ENCODE measurements at regions not wholly inside any gene's neighbourhood (a gene's known extent, or its start where the extent isn't known, plus 50 kb on each side); places are given as distances from the start of the nearest gene placed in this dataset.
"Not testable (repeated sequence)": the region's sequence is repeated elsewhere in the genome, so short reads cannot be mapped to it uniquely, and the experiment has no call there.

- no peak for DNase-seq
Measured at GRCh38 chrX:98068024-98068580, 1184.4 kb downstream of the RPA4 start.

GRCh38 chrX:98071331-98071730 is 1187.6 kb downstream of the RPA4 start:
- no peak for DNase-seq

- DNase-seq: no peak
Measured at GRCh38 chrX:98077440-98077839, 1193.7 kb downstream of the RPA4 start.

- DNase-seq: no peak
Measured at GRCh38 chrX:98111684-98112083, 1228.0 kb downstream of the RPA4 start.

- DNase-seq: no peak
Measured at GRCh38 chrX:98114021-98114420, 1230.3 kb downstream of the RPA4 start.

GRCh38 chrX:98141466-98141865 is 1257.8 kb downstream of the RPA4 start:
- DNase-seq: no peak

- no peak for DNase-seq
Measured at GRCh38 chrX:98191003-98191402, 1307.3 kb downstream of the RPA4 start.

- DNase-seq: no peak
Measured at GRCh38 chrX:98194036-98194435, 1310.3 kb downstream of the RPA4 start.

GRCh38 chrX:98203800-98204199 is 1320.1 kb downstream of the RPA4 start:
- no peak for DNase-seq

- no peak for DNase-seq
Measured at GRCh38 chrX:98207947-98208346, 1324.2 kb downstream of the RPA4 start.

- no peak for DNase-seq
Measured at GRCh38 chrX:98231003-98231402, 1347.3 kb downstream of the RPA4 start.

GRCh38 chrX:98240061-98240460 is 1356.4 kb downstream of the RPA4 start:
- not testable (repeated sequence) for DNase-seq

GRCh38 chrX:98263135-98263534 is 1379.4 kb downstream of the RPA4 start:
- DNase-seq: no peak

- DNase-seq: no peak
Measured at GRCh38 chrX:98289726-98290125, 1406.0 kb downstream of the RPA4 start.

GRCh38 chrX:98294310-98294709 is 1410.6 kb downstream of the RPA4 start:
- no peak for DNase-seq

GRCh38 chrX:98296129-98296528 is 1412.4 kb downstream of the RPA4 start:
- no peak for DNase-seq

GRCh38 chrX:98299785-98300184 is 1416.1 kb downstream of the RPA4 start:
- no peak for DNase-seq

GRCh38 chrX:98300536-98300935 is 1416.8 kb downstream of the RPA4 start:
- not testable (repeated sequence) for DNase-seq

- DNase-seq: no peak
Measured at GRCh38 chrX:98331407-98331806, 1447.7 kb downstream of the RPA4 start.

- no peak for DNase-seq
Measured at GRCh38 chrX:98338544-98338943, 1454.8 kb downstream of the RPA4 start.

GRCh38 chrX:98350940-98351339 is 1467.2 kb downstream of the RPA4 start:
- DNase-seq: no peak

- peak; percentile 53 for DNase-seq
Measured at GRCh38 chrX:98357146-98357545, 1473.4 kb downstream of the RPA4 start.

GRCh38 chrX:98362630-98363029 is 1478.9 kb downstream of the RPA4 start:
- no peak for DNase-seq

- DNase-seq: no peak
Measured at GRCh38 chrX:98371994-98372393, 1488.3 kb downstream of the RPA4 start.

GRCh38 chrX:98379134-98379533 is 1495.4 kb downstream of the RPA4 start:
- DNase-seq: no peak

GRCh38 chrX:98380106-98380505 is 1496.4 kb downstream of the RPA4 start:
- DNase-seq: no peak

All from NCI-H1105 (cell line).